Fibroblast of peridontal ligament (primary cell): ENCODE measurements at regions not wholly inside any gene's neighbourhood (a gene's known extent, or its start where the extent isn't known, plus 50 kb on each side); places are given as distances from the start of the nearest gene placed in this dataset.
"Not testable (repeated sequence)": the region's sequence is repeated elsewhere in the genome, so short reads cannot be mapped to it uniquely, and the experiment has no call there.

Experiments used
- DNase-seq: peaks from one replicate; pipeline ENCODE4 v3.0.0-alpha.2; 2010; ENCODE audit errors: extremely low read depth

DNA sequence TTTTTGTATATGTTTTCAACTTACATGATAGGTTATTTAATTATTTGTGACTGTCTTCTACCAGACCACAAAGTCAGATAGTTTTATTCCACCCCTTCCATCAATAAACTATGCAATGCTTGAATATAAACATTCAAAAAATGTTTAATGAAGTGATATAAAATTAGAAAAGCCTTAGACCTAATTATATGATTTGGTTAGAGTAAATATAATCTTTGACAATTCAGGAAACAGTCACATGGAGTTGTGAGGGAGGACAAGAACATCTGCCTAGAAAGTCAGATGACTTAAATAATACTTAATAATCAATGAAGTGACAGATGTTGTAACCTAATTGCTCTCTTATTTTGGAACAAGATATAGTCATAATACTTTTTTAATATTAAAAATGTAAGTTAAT lies 710.3 kb downstream of the ZBBX start:
- DNase-seq = no peak

DNA sequence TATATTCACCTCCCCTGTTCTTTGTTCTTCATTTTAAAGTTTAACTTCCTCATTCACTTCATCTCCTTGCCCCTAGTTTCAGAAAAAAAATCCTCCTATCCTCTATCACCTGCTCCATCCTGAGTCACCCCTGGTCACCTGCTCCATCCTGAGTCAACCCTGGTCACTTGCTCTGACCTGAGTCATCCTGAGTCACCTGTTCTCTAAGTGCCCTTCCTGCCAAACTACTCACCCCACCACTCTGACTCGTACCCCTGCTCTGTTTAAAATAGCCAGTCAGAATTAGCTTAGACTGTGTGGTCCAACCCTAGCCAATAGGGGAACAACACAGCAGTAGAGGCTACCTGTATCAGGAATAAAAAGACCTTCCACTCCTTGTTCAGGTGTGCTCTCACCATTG lies 716.9 kb downstream of the ZBBX start:
- DNase-seq = no peak

- no peak for DNase-seq
Measured at GRCh38 chr3:166661621-166662020, 718.5 kb downstream of the ZBBX start.

DNA sequence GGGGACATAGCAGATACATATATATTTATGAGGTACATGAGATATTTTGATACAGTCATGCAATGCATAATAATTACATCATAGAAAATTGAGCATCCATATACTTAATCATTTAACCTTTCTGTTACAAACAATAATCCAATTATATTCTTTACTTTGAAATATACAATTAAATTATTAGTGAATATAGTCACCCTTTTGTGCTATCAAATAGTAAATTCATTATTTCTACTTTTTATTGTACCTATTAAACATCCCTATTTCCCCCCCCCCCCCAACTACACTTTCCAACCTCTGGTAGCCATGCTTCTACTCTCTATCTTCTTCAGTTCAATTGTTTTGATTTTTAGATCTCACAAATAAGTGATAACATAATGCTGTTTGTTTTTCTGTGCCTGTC lies 719.1 kb downstream of the ZBBX start:
- no peak for DNase-seq

DNA sequence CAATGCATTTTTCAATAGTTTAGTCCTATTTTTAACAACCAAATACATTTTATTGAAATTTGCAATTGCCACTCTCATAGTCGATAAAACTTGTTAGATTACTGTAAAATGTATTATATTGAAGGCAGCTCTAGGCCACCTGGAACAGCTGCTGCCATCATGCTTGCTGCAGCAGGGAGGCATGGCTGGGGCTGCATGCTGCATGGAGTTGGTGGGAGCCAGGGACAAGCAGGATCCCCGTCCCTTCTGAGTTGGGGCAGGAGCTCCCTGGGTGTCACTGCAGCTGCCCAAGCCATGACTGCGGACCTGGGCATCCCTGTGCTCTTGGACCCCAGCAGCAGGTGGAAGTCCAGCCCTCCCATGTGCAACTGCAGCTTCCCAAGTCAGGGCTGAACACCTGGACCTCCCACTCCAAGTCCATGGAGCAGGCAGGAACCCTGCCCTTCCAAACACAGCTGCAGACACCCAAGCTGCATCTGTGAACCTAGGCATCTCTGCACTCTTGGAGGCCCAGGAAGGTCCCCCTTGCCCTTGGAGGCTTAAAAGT lies 742.0 kb downstream of the ZBBX start:
- DNase-seq = no peak

DNA sequence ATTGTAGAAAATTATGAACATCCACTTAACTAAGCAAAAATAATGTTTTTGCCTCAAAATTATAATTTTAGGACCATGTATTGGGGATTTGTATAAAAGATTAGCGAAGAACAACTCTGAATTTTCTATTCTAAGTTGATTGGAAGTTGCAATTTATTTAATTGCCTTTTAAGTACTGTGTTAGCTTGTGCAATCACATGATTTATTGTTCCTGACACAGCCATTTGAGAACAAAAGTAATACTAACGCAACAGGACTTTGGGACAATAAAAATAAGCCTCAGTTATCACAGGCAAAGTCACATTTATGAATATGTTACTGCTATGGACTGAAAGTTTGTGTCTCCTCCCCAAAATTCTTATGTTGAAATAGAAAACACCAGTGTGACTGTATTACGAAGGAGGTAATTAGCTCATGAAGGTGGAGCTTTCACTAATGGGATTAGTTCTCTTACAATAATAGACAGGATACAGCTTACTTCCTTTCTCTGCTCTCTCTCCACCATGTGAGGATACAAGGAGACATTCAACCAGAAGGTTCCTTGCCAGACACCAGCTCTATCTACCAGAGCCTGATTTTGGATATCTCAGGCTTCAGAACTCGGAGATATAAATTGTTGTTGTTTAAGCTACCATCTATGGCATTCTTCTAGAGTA lies 745.9 kb downstream of the ZBBX start:
- DNase-seq = no peak

DNA sequence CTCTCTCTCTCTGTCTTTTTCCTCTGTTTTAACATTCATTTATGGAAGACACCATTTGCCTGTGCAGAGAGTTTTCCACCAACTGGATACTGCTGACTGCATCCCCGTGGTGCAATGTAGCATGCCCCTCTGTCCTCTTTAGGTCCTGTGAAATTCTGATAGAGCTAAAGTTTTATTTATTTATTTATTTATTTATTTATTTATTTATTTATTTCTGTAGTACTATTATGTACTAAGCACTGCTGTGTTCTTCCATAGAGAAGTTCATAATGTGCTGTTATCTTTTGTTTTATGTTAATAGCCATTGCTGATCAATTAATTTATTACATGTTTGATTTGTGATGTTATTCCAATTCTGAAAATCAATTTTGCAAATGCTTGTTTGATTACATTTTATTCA lies 749.9 kb downstream of the ZBBX start:
- no peak for DNase-seq

- no peak for DNase-seq
Measured at GRCh38 chr3:166613365-166613764, 766.7 kb downstream of the ZBBX start.

- DNase-seq = not testable (repeated sequence)
Measured at GRCh38 chr3:166612761-166613160, 767.3 kb downstream of the ZBBX start.

- DNase-seq = no peak
Measured at GRCh38 chr3:166607933-166608521, 770.8 kb upstream of the BCHE start.

DNA sequence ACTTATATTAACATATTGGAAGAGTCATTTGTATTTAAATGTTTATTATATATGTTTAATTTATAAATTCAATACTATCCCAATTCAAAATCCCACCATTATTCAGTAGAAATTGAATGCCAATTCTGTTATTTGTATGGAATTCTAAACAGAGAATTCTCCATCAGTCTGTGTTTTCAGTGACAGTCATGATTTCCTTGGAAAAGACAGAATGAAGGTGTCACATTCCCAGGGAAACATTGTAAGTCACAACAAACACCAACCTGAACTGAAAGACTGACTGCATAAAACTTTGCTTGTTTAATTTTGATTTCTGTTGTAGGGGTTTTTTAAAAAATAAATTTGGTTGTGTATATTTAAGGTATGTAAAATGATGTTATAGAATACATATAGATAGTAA lies 769.8 kb upstream of the BCHE start:
- no peak for DNase-seq

DNA sequence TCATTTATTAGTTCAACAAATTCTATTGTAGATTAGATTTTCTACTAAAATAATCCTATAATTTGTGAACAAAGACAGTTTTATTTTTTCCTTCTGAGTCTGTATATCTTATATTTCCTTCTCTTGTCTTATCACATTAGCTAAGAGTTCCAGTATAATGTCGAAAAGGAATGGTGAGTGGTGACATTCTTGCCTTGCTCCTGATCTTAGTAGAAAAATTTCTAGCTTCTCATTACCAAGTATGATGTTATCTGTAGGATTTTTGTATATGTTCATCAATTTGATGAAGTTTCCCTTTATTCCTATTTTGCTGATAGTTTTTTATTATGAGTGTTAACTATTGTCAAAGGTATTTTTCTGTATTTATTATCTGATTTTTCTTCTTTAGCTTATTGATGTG lies 756.6 kb upstream of the BCHE start:
- DNase-seq = no peak

DNA sequence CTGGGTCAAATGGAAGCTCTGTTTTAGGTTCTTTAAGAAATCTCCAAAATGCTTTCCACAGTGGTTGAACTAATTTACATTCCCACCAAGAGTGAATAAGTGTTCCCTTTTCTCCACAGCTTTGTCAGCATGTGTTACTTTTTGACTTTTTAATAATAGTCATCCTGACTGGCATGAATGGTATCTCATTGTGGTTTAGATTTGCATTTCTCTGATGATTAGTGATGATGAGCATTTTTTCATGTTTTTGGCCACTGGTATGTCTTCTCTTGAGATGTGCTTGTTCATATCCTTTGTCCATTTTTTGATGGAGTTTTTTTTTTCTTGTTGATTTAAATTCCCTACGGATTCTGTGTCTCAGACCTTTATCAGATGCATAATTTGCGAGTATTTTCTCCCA lies 745.0 kb upstream of the BCHE start:
- no peak for DNase-seq

DNA sequence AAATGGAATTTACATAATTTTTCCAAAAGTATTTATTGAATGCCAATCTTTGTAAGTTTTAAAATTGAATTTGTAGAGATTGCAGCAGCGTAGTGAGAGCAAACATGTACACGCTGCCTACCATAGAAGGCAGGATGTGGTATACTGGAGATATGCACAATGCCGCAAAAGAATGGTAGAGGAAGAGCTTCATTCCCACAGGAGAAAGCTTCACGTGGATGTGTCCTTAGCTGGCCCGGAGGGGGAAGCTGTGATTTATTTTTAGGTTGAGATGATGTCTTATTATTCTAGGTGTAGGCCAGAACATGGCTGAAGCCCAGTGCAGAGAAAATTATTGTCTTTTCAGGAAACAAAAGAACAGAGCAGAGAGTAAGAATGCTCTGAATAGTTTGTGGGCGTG lies 743.3 kb upstream of the BCHE start:
- DNase-seq = no peak

GRCh38 chr3:166575161-166575560 lies 737.9 kb upstream of the BCHE start:
- no peak for DNase-seq

DNA sequence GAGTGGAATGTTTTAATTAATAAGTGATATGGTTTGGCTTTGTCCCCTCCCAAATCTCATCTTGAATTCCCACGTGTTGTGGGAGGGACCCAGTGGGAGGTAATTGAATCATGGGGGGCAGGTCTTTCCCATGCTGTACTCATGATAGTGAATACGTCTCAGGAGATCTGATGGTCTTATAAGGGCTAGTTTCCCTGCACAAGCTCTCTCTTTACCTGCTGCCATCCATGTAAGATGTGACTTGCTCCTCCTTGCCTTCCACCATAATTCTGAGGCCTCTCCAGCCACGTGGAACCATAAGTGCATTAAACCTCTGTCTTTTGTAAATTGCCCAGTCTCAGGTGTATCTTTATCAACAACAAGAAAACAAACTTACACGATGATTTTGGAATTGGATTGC lies 734.5 kb upstream of the BCHE start:
- not testable (repeated sequence) for DNase-seq

DNA sequence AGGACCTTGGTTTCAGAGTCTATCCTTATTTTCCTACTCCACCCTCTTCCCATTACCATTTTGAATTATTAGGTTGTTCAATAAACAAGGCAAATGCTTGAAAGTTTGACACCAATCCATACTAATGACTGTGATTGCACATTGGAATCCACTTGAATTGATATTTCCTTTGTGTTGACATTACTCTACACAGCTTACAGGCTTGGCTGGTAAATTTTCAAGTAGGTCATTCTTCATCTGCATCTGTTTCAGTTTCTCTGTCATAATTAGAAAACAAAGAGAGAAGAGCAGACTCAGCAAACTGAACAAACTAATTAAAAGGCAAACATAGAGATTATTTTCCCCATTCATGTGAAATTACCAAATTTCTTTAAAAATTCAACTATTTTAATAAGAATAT lies 732.9 kb upstream of the BCHE start:
- DNase-seq = no peak

GRCh38 chr3:166569589-166569988 lies 732.4 kb upstream of the BCHE start:
- DNase-seq = no peak

DNA sequence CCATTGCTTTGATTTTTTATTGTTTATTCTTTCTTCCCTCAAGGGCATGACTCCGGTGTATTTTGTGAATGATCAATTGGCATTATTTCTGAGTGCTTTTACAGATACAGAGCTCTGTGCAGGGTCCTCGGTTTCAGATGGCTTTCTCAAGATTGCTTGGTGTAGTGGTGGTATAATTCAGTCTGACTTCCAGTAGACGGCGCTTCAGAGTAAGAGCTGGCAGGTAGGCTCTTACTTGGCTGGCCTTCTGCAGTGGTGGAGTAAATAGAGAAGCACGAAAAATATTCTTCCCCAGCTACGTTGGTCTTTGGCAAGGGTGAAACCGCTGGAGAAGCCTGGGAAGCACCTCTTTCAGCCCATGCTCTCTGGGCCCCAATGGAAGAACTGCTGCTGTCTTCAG lies 723.0 kb upstream of the BCHE start:
- DNase-seq = no peak

DNA sequence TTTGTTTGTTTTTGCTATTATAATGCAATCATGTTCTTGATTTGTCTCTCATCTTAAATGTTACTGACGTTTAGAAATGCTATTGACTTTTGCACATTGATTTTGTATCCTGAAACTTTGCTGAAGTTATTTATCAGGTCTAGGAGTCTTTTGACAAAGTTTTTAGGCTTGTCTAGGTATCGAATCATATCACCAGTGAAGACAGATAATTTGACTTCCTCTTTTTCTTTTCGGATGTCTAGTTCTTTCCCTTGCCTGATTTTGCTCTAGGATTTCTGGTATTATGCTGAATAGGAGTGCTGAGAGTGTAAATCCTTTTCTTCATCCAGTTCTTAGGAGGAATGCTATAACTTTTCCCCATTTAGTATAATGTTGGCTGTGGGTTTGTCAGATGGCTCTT lies 719.7 kb upstream of the BCHE start:
- no peak for DNase-seq

DNA sequence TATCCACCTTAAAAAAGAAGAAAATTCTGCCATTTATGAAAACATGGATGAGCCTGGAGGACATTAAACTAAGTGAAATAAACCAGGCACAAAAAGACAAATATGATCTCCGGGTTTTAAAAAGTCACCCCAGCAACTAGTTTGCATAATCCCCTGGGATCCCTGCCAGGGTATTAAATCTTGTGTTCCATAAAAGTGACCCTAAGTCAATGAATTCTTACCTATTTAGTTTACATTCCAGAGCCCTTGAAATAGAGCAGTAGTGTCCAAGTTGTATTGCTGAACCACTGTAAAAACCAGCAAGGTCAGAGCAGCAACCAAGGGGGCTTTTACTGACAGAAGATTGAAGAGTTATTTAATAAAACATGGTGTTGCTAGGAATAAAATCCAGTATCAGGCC lies 716.8 kb upstream of the BCHE start:
- no peak for DNase-seq

- DNase-seq = no peak
Measured at GRCh38 chr3:166533740-166534139, 696.5 kb upstream of the BCHE start.

GRCh38 chr3:166531730-166532129 lies 694.5 kb upstream of the BCHE start:
- DNase-seq = no peak

DNA sequence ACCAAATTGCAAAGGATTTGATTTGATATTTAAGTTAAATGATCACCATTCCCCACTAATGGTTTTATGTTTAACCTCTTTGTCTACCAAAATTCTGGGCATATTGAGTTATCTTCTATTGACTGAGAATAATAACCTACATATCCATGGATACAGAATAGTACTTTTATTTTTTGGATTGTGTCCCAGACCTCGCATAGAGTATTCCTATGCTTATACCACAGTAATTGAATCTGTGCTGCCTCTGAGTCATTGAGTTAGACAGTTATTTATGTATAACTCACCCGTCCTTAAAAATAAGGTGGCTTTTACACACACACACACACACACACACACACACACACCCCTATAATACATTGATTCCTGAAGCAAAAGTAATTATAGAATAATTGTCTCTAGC lies 690.1 kb upstream of the BCHE start:
- peak; percentile 0 for DNase-seq
